ENCODE measurements at regions not wholly inside any gene's neighbourhood (a gene's known extent, or its start where the extent isn't known, plus 50 kb on each side); places are given as distances from the start of the nearest gene placed in this dataset.

GRCh38 chr12:63068857-63069442 lies 82.1 kb downstream of the AVPR1A start:
- no peak for TF ChIP-seq NFRKB (IDR thresholded peaks at IDR 0.05)
- no peak for TF ChIP-seq LEF1 (IDR thresholded peaks at IDR 0.05; ENCODE audit: borderline replicate concordance)
- TF ChIP-seq L3MBTL2 (conservative IDR thresholded peaks at IDR 0.05): no peak
- TF ChIP-seq, protein P1, sequence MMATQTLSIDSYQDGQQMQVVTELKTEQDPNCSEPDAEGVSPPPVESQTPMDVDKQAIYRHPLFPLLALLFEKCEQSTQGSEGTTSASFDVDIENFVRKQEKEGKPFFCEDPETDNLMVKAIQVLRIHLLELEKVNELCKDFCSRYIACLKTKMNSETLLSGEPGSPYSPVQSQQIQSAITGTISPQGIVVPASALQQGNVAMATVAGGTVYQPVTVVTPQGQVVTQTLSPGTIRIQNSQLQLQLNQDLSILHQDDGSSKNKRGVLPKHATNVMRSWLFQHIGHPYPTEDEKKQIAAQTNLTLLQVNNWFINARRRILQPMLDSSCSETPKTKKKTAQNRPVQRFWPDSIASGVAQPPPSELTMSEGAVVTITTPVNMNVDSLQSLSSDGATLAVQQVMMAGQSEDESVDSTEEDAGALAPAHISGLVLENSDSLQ (IDR thresholded peaks at IDR 0.05): no peak
- TF ChIP-seq SP1 (IDR thresholded peaks at IDR 0.05): no peak
- no peak for TF ChIP-seq FOXK2 (IDR thresholded peaks at IDR 0.05)
- TF ChIP-seq FOXA1 (IDR thresholded peaks at IDR 0.05): no peak
- no peak for TF ChIP-seq SUZ12 (IDR thresholded peaks at IDR 0.05)
- no peak for TF ChIP-seq BHLHE40 (IDR thresholded peaks at IDR 0.05; ENCODE audit: borderline replicate concordance)
- TF ChIP-seq HDGF (IDR thresholded peaks at IDR 0.05; ENCODE audit: borderline replicate concordance): no peak
- no peak for TF ChIP-seq TARDBP (IDR thresholded peaks at IDR 0.05)
- no peak for TF ChIP-seq ZNF384 (IDR thresholded peaks at IDR 0.05)

Measured in HEK293T (cell line).